Adrenal gland (tissue), 9 donors: ENCODE measurements at regions not wholly inside any gene's neighbourhood (a gene's known extent, or its start where the extent isn't known, plus 50 kb on each side); places are given as distances from the start of the nearest gene placed in this dataset.

Source experiments
- DNase-seq, 7 donors: peaks; one replicate each; pipeline ENCODE4 v3.0.0-alpha.2; 2019 to 2020
- H3K27ac ChIP-seq, 5 donors: fragments of 200-600 bp; sonication (generic) in 4 of 5; 1 replicate in 3 of 5; 2 replicates in 2 of 5; pipeline versions ENCODE4 v1.5.1 to v1.8.0; 2016 to 2020; ENCODE audit warnings: mild to moderate bottlenecking in 1 of 5
- H3K27me3 ChIP-seq: fragments of 200-600 bp; 2 replicates; pipeline ENCODE4 v1.8.0; 2021
- H3K36me3 ChIP-seq, 2 donors: fragments of 200-600 bp; replicated peaks in 1 of 2; 1 replicate in 1 of 2; 2 replicates in 1 of 2; pipeline versions ENCODE4 v1.5.1 to v1.8.0; 2018 to 2022
- H3K4me1 ChIP-seq, 2 donors: fragments of 200-600 bp; replicated peaks in 1 of 2; 1 replicate in 1 of 2; 2 replicates in 1 of 2; pipeline versions ENCODE4 v1.5.1 to v1.8.0; 2018 to 2021
- H3K4me3 ChIP-seq, 4 donors: fragments of 200-600 bp; sonication (generic) in 3 of 4; one replicate each; pipeline ENCODE4 v1.5.1; 2016 to 2018
- H3K9me3 ChIP-seq, 3 donors: fragments of 200-600 bp; sonication (generic) in 1 of 3; replicated peaks in 1 of 3; 1 replicate in 2 of 3; 2 replicates in 1 of 3; pipeline versions ENCODE4 v1.5.1 to v1.8.0; 2016 to 2021
- POLR2A ChIP-seq, 2 donors: fragments of 450-650 bp; IDR thresholded peaks; one replicate each; pipeline ENCODE4 v1.6.1; 2017; ENCODE audit warnings: antibody characterized with exemption in 2 of 2, mild to moderate bottlenecking in 2 of 2, moderate library complexity in 1 of 2
- WGBS, 4 donors: extraction: QIAGEN DNeasy Blood & Tissue Kit in 2 of 4; methylation state at CpG; one replicate each; pipeline versions ENCODE4 v1.1.5 to v1.1.7; 2013 to 2017; 5-methylcytosine and 5-hydroxymethylcytosine counted together
- intact Hi-C, 2 donors: fragments of 100-400 bp; cut with DNase I; formaldehyde crosslinking; loops; one replicate each; pipeline versions ENCODE4 v1.14.1 to v1.15.0; 2022 to 2023
- small RNA-seq, 2 donors: library from RNA; depleted of rRNA; stranded (forward); fragments of <200 nt; gene quantifications; one replicate each; pipeline ENCODE3, GENCODE V24; 2016
- TF ChIP-seq, protein P1 (sequence below), 6 experiments: fragments of 450-650 bp in 4 of 6; fragments of 200-600 bp in 2 of 6; sonication (generic) in 1 of 6; IDR thresholded peaks; 1 replicate in 5 of 6; 2 replicates in 1 of 6; pipeline versions ENCODE4 v1.5.1 to v1.8.0; 2016 to 2021; ENCODE audit warnings: antibody characterized with exemption in 6 of 6, mild to moderate bottlenecking in 2 of 6, moderate library complexity in 1 of 6
- donor health status: healthy with polysubstance abuse.
- donor health status: Bipolar disorder and iron deficiency.
- donor health status: DM: yes; HTN: yes; CAD: no.
- donor health status: DM: no; HTN: no; CAD: no.
- donor health status: DM: no; HTN: no; CAD: no.

DNA sequence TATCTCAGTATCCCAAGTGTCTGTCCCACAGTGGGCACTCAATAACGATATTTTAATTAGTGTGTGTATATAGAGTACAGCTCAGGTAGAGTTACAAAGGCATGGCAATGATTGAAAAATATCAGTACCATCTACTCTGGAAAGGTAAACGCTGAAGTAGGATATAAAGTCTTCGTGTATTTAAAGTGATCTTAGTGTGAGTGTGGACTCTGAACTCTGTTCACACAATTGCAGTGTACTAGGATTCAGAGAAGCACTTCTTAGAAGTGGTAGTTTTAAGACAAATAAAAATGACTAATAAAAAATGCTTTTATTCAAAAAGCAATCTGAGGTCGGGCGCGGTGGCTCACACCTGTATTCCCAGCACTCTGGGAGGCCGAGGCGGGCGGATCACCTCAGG, 62.9 kb upstream of the RAP2B start:
- no peaks in the 10 kb centered on the region for H3K9me3 ChIP-seq
- no peaks in the 10 kb centered on the region for H3K4me1 ChIP-seq
- H3K36me3 ChIP-seq, result no peaks in the 10 kb centered on the region
- intact Hi-C loops, result no loop called here
- 85 to 93% (median 89%) methylated on average over 9 of the region's 9 CpGs for WGBS, 4 donors
- TF ChIP-seq, protein P1, sequence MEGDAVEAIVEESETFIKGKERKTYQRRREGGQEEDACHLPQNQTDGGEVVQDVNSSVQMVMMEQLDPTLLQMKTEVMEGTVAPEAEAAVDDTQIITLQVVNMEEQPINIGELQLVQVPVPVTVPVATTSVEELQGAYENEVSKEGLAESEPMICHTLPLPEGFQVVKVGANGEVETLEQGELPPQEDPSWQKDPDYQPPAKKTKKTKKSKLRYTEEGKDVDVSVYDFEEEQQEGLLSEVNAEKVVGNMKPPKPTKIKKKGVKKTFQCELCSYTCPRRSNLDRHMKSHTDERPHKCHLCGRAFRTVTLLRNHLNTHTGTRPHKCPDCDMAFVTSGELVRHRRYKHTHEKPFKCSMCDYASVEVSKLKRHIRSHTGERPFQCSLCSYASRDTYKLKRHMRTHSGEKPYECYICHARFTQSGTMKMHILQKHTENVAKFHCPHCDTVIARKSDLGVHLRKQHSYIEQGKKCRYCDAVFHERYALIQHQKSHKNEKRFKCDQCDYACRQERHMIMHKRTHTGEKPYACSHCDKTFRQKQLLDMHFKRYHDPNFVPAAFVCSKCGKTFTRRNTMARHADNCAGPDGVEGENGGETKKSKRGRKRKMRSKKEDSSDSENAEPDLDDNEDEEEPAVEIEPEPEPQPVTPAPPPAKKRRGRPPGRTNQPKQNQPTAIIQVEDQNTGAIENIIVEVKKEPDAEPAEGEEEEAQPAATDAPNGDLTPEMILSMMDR (IDR thresholded peaks at IDR 0.05), result no peak
- TF ChIP-seq POLR2A (IDR thresholded peaks at IDR 0.05), result no peak
- H3K4me3 ChIP-seq, result no peak overlapping the region
- no peaks in the 10 kb centered on the region for H3K27me3 ChIP-seq
- no peak overlapping the region for H3K27ac ChIP-seq
- DNase-seq, result no peak

DNA sequence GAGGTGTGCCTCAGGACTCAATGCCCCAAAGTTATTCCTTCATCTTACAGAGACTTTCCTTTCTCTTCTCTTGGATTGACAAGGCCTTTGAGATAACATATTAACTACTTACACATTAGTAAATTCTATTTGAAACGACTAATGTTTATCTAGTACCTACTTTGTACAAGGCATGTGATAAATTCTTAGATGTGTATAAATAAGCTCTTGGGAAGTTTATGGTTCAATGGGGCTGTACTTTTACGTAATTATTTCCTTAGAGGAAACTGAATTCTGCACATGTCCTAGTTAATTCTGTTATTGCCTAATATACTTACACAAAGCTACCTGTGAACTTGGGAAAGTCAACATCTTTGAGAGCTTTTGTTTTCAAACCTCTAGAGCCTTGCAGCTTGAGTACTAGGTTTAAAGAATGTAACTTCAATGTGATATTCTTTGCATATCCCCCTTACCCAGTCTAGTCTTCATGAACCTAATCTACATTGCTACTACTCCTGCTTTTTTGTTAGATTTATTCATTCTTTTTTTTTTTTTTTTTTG, 58.5 kb upstream of the RAP2B start:
- no peaks in the 10 kb centered on the region for H3K27me3 ChIP-seq
- H3K4me3 ChIP-seq, result no peak overlapping the region
- TF ChIP-seq, protein P1 (IDR thresholded peaks at IDR 0.05), result no peak
- no peak for TF ChIP-seq POLR2A (IDR thresholded peaks at IDR 0.05)
- no peaks in the 10 kb centered on the region for H3K36me3 ChIP-seq
- intact Hi-C loops, result no loop called here
- no peak overlapping the region for H3K27ac ChIP-seq
- DNase-seq, result no peak
- no peaks in the 10 kb centered on the region for H3K9me3 ChIP-seq
- no peaks in the 10 kb centered on the region for H3K4me1 ChIP-seq
- 39 to 61% (median 43%) methylated on average over 2 of the region's 2 CpGs for WGBS, 4 donors

DNA sequence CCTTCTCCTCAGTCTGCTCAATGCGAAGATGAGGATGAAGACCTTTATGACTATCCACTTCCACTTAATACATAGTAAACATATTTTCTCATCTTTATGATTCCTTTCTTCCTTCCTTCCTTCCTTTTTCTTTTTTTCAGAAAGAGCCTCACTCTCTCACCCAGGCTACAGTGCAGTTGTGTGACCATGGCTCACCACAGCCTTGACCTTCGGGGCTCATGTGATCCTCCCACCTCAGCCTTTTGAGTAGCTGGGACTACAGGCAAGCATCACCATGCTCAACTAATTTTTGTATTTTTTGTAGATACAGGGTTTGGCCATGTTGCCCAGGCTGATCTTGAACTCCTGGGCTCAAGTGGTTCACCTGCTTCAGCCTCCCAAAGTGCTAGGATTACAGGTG, 52.0 kb upstream of the RAP2B start:
- H3K9me3 ChIP-seq, result no peaks in the 10 kb centered on the region
- no peaks in the 10 kb centered on the region for H3K27me3 ChIP-seq
- WGBS, 4 donors, result 69 to 87% (median 84%) methylated on average over 2 of the region's 2 CpGs
- DNase-seq, result no peak
- intact Hi-C loops, result no loop called here
- no peaks in the 10 kb centered on the region for H3K36me3 ChIP-seq
- no peaks in the 10 kb centered on the region for H3K4me1 ChIP-seq
- TF ChIP-seq, protein P1 (IDR thresholded peaks at IDR 0.05), result no peak
- TF ChIP-seq POLR2A (IDR thresholded peaks at IDR 0.05), result no peak
- no peak overlapping the region for H3K4me3 ChIP-seq
- H3K27ac ChIP-seq, result no peak overlapping the region

DNA sequence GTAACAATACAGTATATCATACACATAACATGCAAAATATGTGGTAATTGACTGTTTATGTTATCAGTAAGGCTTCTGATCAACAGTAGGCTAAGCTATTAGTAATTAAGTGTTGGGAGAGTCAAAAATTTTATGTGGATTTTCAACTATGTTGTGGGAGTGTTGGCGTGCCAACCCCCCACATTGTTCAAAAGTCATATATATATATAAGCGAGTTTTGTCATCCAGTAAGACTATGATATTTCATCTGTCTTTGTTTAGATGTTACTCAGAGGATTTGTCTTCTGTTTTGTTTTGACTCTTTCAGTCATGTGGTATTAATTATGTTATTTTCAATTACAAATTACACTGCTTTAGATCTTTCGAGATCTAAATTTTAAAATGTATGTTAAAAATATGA, 51.0 kb upstream of the RAP2B start:
- Histone ChIP-seq H3K9me3 (no peaks in the 10 kb centered on the region), H3K27me3 (no peaks in the 10 kb centered on the region), H3K27ac (no peak overlapping the region), H3K4me1 (no peaks in the 10 kb centered on the region), H3K4me3 (no peak overlapping the region), H3K36me3 (no peaks in the 10 kb centered on the region)
- intact Hi-C loops, result no loop called here
- no peak for DNase-seq
- 84 to 87% (median 86%) methylated on average over 3 of the region's 3 CpGs for WGBS, 4 donors
- no peak for TF ChIP-seq POLR2A (IDR thresholded peaks at IDR 0.05)
- TF ChIP-seq, protein P1 (IDR thresholded peaks at IDR 0.05), result no peak

Small RNA genes lying in the stretch of these regions (small RNA-seq; reads per million reads assigned to genes)
- gene HMGN2P13, result 0 reads per million in 2 donors
